DMS153 treated with DMSO at 0.1 percent for 48 hours (cell line): ENCODE measurements at regions not wholly inside any gene's neighbourhood (a gene's known extent, or its start where the extent isn't known, plus 50 kb on each side); places are given as distances from the start of the nearest gene placed in this dataset.
"Not testable (repeated sequence)": the region's sequence is repeated elsewhere in the genome, so short reads cannot be mapped to it uniquely, and the experiment has no call there.

Experiments used
- DNase-seq: peaks from one replicate; lab custom pipeline; 2025; ENCODE audit not compliant: unreplicated experiment; lab: John Stamatoyannopoulos, UW

- DNase-seq, result peak; percentile 83
Measured at GRCh38 chr7:25069900-25070443, 55.1 kb downstream of the CYCS start.

- DNase-seq, result no peak
Measured at GRCh38 chr7:25068502-25069213, 56.4 kb downstream of the CYCS start.

- no peak for DNase-seq
Measured at GRCh38 chr7:25067726-25068501, 57.1 kb downstream of the CYCS start.

- no peak for DNase-seq
Measured at GRCh38 chr7:25066253-25066652, 58.8 kb downstream of the CYCS start.

GRCh38 chr7:25062380-25062779 lies 62.7 kb downstream of the CYCS start:
- no peak for DNase-seq

GRCh38 chr7:25060487-25061055 lies 64.5 kb downstream of the CYCS start:
- DNase-seq, result no peak

- DNase-seq, result no peak
Measured at GRCh38 chr7:25059576-25059975, 65.5 kb downstream of the CYCS start.

GRCh38 chr7:25056368-25056767 lies 68.7 kb downstream of the CYCS start:
- no peak for DNase-seq

GRCh38 chr7:25055520-25056220 lies 69.4 kb downstream of the CYCS start:
- no peak for DNase-seq

GRCh38 chr7:25054819-25055519 lies 70.1 kb downstream of the CYCS start:
- no peak for DNase-seq

- DNase-seq, result no peak
Measured at GRCh38 chr7:25050223-25050622, 70.2 kb upstream of the OSBPL3 start.

GRCh38 chr7:25048444-25048834 lies 68.5 kb upstream of the OSBPL3 start:
- no peak for DNase-seq

- DNase-seq, result not testable (repeated sequence)
Measured at GRCh38 chr7:25047571-25048443, 67.8 kb upstream of the OSBPL3 start.

GRCh38 chr7:25037325-25037724 lies 57.3 kb upstream of the OSBPL3 start:
- DNase-seq, result no peak

GRCh38 chr7:25035274-25035673 lies 55.3 kb upstream of the OSBPL3 start:
- no peak for DNase-seq

- no peak for DNase-seq
Measured at GRCh38 chr7:25034136-25034535, 54.2 kb upstream of the OSBPL3 start.

GRCh38 chr7:25032774-25033743 lies 53.1 kb upstream of the OSBPL3 start:
- DNase-seq, result no peak

- DNase-seq, result no peak
Measured at GRCh38 chr7:25031432-25031831, 51.5 kb upstream of the OSBPL3 start.

- DNase-seq, result no peak
Measured at GRCh38 chr7:25031007-25031406, 51.0 kb upstream of the OSBPL3 start.
